Epithelial cell of esophagus (primary cell): ENCODE measurements at regions not wholly inside any gene's neighbourhood (a gene's known extent, or its start where the extent isn't known, plus 50 kb on each side); places are given as distances from the start of the nearest gene placed in this dataset.

Experiments used
- DNase-seq: peaks from one replicate; pipeline ENCODE4 v3.0.0; 2010; ENCODE audit warnings: low read depth
- H3K4me3 ChIP-seq: 2 replicates; pipeline ENCODE4 v1.5.1; 2011; ENCODE audit warnings: mild to moderate bottlenecking, low read length, control low read depth
- TF ChIP-seq, protein P1 (sequence below): IDR thresholded peaks from 2 replicates; pipeline ENCODE4 v1.5.1; 2011; ENCODE audit warnings: low read depth, mild to moderate bottlenecking, low read length, control low read depth, inconsistent platforms; ENCODE audit not compliant: insufficient read depth; ENCODE audit errors: missing control alignments

GRCh38 chr6:92701425-92702096 lies 717.8 kb downstream of the EPHA7 start:
- TF ChIP-seq, protein P1, sequence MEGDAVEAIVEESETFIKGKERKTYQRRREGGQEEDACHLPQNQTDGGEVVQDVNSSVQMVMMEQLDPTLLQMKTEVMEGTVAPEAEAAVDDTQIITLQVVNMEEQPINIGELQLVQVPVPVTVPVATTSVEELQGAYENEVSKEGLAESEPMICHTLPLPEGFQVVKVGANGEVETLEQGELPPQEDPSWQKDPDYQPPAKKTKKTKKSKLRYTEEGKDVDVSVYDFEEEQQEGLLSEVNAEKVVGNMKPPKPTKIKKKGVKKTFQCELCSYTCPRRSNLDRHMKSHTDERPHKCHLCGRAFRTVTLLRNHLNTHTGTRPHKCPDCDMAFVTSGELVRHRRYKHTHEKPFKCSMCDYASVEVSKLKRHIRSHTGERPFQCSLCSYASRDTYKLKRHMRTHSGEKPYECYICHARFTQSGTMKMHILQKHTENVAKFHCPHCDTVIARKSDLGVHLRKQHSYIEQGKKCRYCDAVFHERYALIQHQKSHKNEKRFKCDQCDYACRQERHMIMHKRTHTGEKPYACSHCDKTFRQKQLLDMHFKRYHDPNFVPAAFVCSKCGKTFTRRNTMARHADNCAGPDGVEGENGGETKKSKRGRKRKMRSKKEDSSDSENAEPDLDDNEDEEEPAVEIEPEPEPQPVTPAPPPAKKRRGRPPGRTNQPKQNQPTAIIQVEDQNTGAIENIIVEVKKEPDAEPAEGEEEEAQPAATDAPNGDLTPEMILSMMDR, result no peak
- no peak overlapping the region for H3K4me3 ChIP-seq
- no peak for DNase-seq

DNA sequence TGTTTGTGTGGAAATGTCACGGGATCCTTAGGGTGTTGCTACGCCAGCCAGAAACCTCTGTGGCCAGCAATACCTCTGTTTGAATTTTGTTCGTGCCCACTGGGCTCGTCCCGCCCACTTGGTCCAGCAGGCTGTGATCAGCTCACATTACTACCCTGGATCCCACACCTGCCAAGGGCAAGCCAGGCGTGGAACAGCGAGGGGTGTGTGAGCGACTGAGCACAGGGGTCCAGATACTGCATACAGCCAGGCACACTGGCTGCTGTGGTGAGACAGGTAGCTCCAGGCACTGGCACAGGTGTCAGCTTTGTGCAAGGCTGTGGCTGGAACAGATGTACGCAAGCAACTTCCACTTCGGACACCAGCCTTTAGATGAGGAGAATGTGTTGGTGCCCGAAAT lies 718.9 kb downstream of the EPHA7 start:
- TF ChIP-seq, protein P1, result no peak
- no peak for DNase-seq
- H3K4me3 ChIP-seq, result no peak overlapping the region

DNA sequence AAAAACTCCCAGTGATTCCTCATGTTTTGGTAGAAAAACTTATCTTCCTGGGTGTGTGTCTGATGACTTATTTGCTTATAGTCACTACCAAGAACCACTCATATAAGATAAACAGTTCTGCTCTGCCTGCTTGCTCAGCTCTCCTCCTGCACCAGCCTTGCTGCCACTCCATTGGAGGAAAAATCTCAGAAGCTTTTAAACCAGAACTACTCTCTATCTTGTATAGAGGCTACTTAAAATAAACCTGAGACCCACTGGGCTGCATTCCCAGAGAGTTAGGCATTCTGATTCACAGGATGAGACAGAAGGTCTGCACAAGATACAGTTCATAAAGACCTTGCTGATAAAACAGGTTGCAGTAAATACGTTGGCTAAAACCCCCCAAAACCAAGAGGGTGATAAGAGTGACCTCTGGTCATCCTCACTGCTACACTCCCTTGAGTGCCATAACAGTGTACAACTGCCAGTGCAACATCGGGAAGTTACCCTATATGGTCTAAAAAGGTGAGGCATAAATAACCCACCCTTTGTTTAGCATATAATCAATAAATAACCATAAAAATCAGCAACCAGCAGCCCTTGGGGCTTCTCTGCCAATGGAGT lies 728.3 kb downstream of the EPHA7 start:
- DNase-seq, result peak; percentile 52
- H3K4me3 ChIP-seq, result no peak overlapping the region
- TF ChIP-seq, protein P1, result no peak

DNA sequence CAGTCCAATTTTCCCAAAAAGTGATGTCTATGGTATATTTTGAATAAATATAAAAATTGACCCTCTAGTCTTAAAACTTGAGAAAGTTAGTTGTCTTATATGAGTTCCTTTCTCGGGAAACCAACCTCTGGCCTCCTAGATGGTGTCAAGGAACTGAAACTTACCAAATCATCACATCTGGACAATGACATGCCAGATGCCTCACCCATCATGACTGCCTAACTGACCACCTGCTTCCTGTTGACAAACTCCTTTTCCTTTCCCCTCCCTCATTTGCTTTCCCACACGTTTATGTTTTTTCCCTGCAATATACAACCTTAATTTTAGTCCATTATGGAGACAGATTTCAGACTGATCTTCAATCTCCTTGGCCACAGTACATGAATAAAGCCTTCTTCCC lies 731.0 kb downstream of the EPHA7 start:
- no peak overlapping the region for H3K4me3 ChIP-seq
- TF ChIP-seq, protein P1, result no peak
- no peak for DNase-seq

DNA sequence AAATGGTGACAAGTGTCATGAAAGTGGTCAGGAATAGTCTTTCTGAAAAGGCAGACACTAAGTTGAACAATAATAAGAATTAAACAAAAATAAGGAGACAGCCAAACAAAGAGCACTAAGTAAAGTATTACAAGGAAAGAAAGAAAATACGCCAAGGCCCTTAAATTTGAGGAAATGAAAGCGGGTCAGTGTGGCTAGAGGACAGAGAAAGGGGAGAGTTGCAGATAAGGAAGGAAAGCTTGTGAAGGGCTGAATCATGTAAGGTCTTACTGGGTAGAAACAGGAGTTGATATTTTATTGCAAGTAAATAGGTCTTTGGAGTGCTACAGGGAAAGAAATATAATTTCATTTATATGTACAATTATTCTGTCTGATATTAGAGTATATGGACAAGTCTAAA lies 732.1 kb downstream of the EPHA7 start:
- no peak for DNase-seq
- TF ChIP-seq, protein P1, result no peak

GRCh38 chr6:92684386-92684785 lies 735.0 kb downstream of the EPHA7 start:
- TF ChIP-seq, protein P1, result no peak
- DNase-seq, result peak; percentile 31
- no peak overlapping the region for H3K4me3 ChIP-seq

More for the DNA sequence above, 732.1 kb downstream of the EPHA7 start:
- H3K4me3 ChIP-seq, result no peak overlapping the region

DNA sequence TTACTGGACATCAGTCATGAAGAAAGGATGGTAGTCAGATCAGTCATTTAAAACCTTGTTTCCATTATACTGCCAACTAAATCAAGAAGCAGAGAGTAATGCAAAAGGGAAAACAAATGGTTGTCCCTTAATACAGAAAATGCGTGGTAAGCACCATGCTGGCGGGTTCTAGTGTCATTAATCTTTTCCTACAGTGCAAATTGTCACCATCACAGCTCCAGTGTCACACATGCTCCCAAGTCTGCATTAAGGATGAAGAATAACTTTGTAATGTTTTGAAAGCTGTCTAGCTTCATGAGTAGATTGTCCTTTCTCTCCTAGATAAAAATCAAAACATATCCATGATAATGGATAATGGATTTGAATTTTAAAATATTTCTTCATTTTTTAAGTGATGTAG lies 735.6 kb downstream of the EPHA7 start:
- TF ChIP-seq, protein P1, result no peak
- DNase-seq, result no peak
- no peak overlapping the region for H3K4me3 ChIP-seq
